ENCODE measurements at regions not wholly inside any gene's neighbourhood (a gene's known extent, or its start where the extent isn't known, plus 50 kb on each side); places are given as distances from the start of the nearest gene placed in this dataset.

DNA sequence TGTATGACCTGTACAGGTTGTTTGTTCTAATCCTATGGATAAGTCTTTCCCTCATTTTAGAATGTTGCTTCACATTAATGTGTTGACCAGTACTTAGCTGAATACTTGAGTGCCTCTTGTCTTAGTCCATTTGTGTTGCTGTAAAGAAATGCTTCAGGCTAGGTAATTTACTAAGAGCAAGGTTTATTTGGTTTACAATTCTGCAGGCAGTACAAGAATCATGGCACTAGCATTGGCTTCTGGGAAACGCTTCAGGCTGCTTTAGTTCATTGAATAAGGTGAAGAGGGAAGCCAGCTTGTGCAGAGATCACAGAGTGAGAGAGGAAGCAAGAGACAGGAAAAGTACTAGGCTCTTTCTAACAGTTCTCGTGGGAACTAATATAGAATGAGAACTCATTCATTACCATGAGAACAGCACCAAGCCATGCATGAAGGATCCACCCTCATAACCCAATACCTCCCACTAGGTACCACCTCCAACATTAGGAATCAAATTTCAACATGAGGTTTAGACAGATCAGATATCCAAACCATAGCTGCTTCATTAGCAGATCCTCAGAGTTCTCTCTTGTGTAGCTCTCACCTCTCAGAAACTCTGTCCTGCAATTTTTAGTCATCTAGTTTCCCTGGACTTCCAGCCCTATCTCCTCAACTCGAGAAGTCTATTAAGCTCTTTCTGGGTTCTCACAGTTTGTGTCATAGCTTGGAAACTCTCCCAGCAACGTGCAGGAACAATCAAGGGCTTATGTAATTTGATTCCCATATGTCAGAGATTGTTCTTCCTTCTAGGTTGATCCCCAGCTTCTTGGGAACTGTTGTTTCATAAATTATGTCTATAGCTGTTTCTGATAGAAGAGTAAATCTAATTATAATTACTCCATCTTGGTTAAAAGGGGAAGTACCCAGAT is 2082.3 kb upstream of the CELF4 start:
- TF ChIP-seq SUZ12 (IDR thresholded peaks at IDR 0.05; ENCODE audit: extremely low read depth, insufficient read depth, insufficient read length) (no peak), YY1 (IDR thresholded peaks at IDR 0.05; ENCODE audit: insufficient read depth, insufficient read length) (no peak), ZNF274 (IDR thresholded peaks at IDR 0.05; ENCODE audit: low read depth, low read length) (no peak)

Measured in NT2/D1 (cell line).